ENCODE measurements at regions not wholly inside any gene's neighbourhood (a gene's known extent, or its start where the extent isn't known, plus 50 kb on each side); places are given as distances from the start of the nearest gene placed in this dataset.
"Not testable (repeated sequence)": the region's sequence is repeated elsewhere in the genome, so short reads cannot be mapped to it uniquely, and the experiment has no call there.

GRCh38 chr14:28820677-28821076, 54.1 kb downstream of the FOXG1 start:
- in situ Hi-C loops (cut with MboI; ENCODE audit: low pct_unique_long_range_greater_than_20kb, low sequenced_read_pairs): no loop called here
- DNase-seq: no peak

GRCh38 chr14:28821993-28822392, 55.4 kb downstream of the FOXG1 start:
- DNase-seq: peak; percentile 0
- in situ Hi-C loops (cut with MboI; ENCODE audit: low pct_unique_long_range_greater_than_20kb, low sequenced_read_pairs): no loop called here

GRCh38 chr14:28823245-28823644, 56.7 kb downstream of the FOXG1 start:
- DNase-seq: no peak
- in situ Hi-C loops (cut with MboI; ENCODE audit: low pct_unique_long_range_greater_than_20kb, low sequenced_read_pairs): no loop called here

- no peak for DNase-seq
- in situ Hi-C loops (cut with MboI; ENCODE audit: low pct_unique_long_range_greater_than_20kb, low sequenced_read_pairs): no loop called here
Measured at GRCh38 chr14:28830115-28830534, 63.5 kb downstream of the FOXG1 start.

- DNase-seq: no peak
- in situ Hi-C loops (cut with MboI; ENCODE audit: low pct_unique_long_range_greater_than_20kb, low sequenced_read_pairs): no loop called here
Measured at GRCh38 chr14:28831126-28831525, 64.5 kb downstream of the FOXG1 start.

GRCh38 chr14:28842569-28842968, 76.0 kb downstream of the FOXG1 start:
- DNase-seq; in situ Hi-C loops (cut with MboI; ENCODE audit: low pct_unique_long_range_greater_than_20kb, low sequenced_read_pairs): not testable (repeated sequence)

GRCh38 chr14:28867571-28867970, 101.0 kb downstream of the FOXG1 start:
- DNase-seq: no peak
- in situ Hi-C loops (cut with MboI; ENCODE audit: low pct_unique_long_range_greater_than_20kb, low sequenced_read_pairs): no loop called here

GRCh38 chr14:28870033-28870564, 103.5 kb downstream of the FOXG1 start:
- in situ Hi-C loops (cut with MboI; ENCODE audit: low pct_unique_long_range_greater_than_20kb, low sequenced_read_pairs): no loop called here
- no peak for DNase-seq

GRCh38 chr14:28875934-28876571, 109.5 kb downstream of the FOXG1 start:
- in situ Hi-C loops (cut with MboI; ENCODE audit: low pct_unique_long_range_greater_than_20kb, low sequenced_read_pairs): no loop called here
- DNase-seq: no peak

GRCh38 chr14:28876572-28876945, 110.0 kb downstream of the FOXG1 start:
- in situ Hi-C loops (cut with MboI; ENCODE audit: low pct_unique_long_range_greater_than_20kb, low sequenced_read_pairs): no loop called here
- no peak for DNase-seq

- DNase-seq: no peak
- in situ Hi-C loops (cut with MboI; ENCODE audit: low pct_unique_long_range_greater_than_20kb, low sequenced_read_pairs): no loop called here
Measured at GRCh38 chr14:28877923-28878322, 111.3 kb downstream of the FOXG1 start.

- DNase-seq: no peak
- in situ Hi-C loops (cut with MboI; ENCODE audit: low pct_unique_long_range_greater_than_20kb, low sequenced_read_pairs): no loop called here
Measured at GRCh38 chr14:28879573-28879996, 113.0 kb downstream of the FOXG1 start.

- in situ Hi-C loops (cut with MboI; ENCODE audit: low pct_unique_long_range_greater_than_20kb, low sequenced_read_pairs): no loop called here
- DNase-seq: no peak
Measured at GRCh38 chr14:28886940-28887339, 120.4 kb downstream of the FOXG1 start.

GRCh38 chr14:28895389-28895788, 128.8 kb downstream of the FOXG1 start:
- in situ Hi-C loops (cut with MboI; ENCODE audit: low pct_unique_long_range_greater_than_20kb, low sequenced_read_pairs): no loop called here
- DNase-seq: no peak

- in situ Hi-C loops (cut with MboI; ENCODE audit: low pct_unique_long_range_greater_than_20kb, low sequenced_read_pairs): no loop called here
Measured at GRCh38 chr14:28896337-28896736, 129.8 kb downstream of the FOXG1 start.

GRCh38 chr14:28901631-28902030, 135.0 kb downstream of the FOXG1 start:
- DNase-seq: no peak
- in situ Hi-C loops (cut with MboI; ENCODE audit: low pct_unique_long_range_greater_than_20kb, low sequenced_read_pairs): no loop called here

More at GRCh38 chr14:28896337-28896736, 129.8 kb downstream of the FOXG1 start:
- no peak for DNase-seq

- in situ Hi-C loops (cut with MboI; ENCODE audit: low pct_unique_long_range_greater_than_20kb, low sequenced_read_pairs): no loop called here
- DNase-seq: no peak
Measured at GRCh38 chr14:28902930-28903329, 136.3 kb downstream of the FOXG1 start.

GRCh38 chr14:28911521-28911920, 144.9 kb downstream of the FOXG1 start:
- in situ Hi-C loops (cut with MboI; ENCODE audit: low pct_unique_long_range_greater_than_20kb, low sequenced_read_pairs): no loop called here
- no peak for DNase-seq

GRCh38 chr14:28913056-28913455, 146.5 kb downstream of the FOXG1 start:
- in situ Hi-C loops (cut with MboI; ENCODE audit: low pct_unique_long_range_greater_than_20kb, low sequenced_read_pairs): no loop called here

GRCh38 chr14:28926122-28926521, 159.5 kb downstream of the FOXG1 start:
- no peak for DNase-seq
- in situ Hi-C loops (cut with MboI; ENCODE audit: low pct_unique_long_range_greater_than_20kb, low sequenced_read_pairs): no loop called here

More at GRCh38 chr14:28913056-28913455, 146.5 kb downstream of the FOXG1 start:
- no peak for DNase-seq

GRCh38 chr14:28931999-28932398, 165.4 kb downstream of the FOXG1 start:
- DNase-seq: no peak
- in situ Hi-C loops (cut with MboI; ENCODE audit: low pct_unique_long_range_greater_than_20kb, low sequenced_read_pairs): no loop called here
